Adipocyte (in vitro differentiated cells): ENCODE measurements at regions not wholly inside any gene's neighbourhood (a gene's known extent, or its start where the extent isn't known, plus 50 kb on each side); places are given as distances from the start of the nearest gene placed in this dataset.
"Not testable (repeated sequence)": the region's sequence is repeated elsewhere in the genome, so short reads cannot be mapped to it uniquely, and the experiment has no call there.

Experiments used
- DNase-seq: peaks from one replicate; pipeline ENCODE4 v3.0.0-alpha.2; 2015; ENCODE audit warnings: low read depth
- H3K27me3 ChIP-seq: replicated peaks from 2 replicates; pipeline ENCODE4 v1.7.0; 2013; ENCODE audit warnings: mild to moderate bottlenecking, low read length, moderate library complexity; ENCODE audit not compliant: control insufficient read depth, insufficient read depth
- H3K36me3 ChIP-seq: 2 replicates; pipeline ENCODE4 v1.7.0; 2013; ENCODE audit warnings: low read length, mild to moderate bottlenecking, moderate library complexity; ENCODE audit not compliant: control insufficient read depth, insufficient read depth, severe bottlenecking
- H3K4me1 ChIP-seq: 2 replicates; pipeline ENCODE4 v1.7.0; 2013; ENCODE audit warnings: mild to moderate bottlenecking, low read length, moderate library complexity; ENCODE audit not compliant: control insufficient read depth, insufficient read depth
- H3K4me3 ChIP-seq: 2 replicates; pipeline ENCODE4 v1.7.0; 2013; ENCODE audit warnings: mild to moderate bottlenecking, low read length, moderate library complexity
- H3K9ac ChIP-seq: 2 replicates; pipeline ENCODE4 v1.7.0; 2013; ENCODE audit warnings: mild to moderate bottlenecking, low read length, moderate library complexity
- H3K9me3 ChIP-seq: 2 replicates; pipeline ENCODE4 v1.7.0; 2013; ENCODE audit warnings: mild to moderate bottlenecking, low read length, moderate library complexity; ENCODE audit not compliant: control insufficient read depth

DNA sequence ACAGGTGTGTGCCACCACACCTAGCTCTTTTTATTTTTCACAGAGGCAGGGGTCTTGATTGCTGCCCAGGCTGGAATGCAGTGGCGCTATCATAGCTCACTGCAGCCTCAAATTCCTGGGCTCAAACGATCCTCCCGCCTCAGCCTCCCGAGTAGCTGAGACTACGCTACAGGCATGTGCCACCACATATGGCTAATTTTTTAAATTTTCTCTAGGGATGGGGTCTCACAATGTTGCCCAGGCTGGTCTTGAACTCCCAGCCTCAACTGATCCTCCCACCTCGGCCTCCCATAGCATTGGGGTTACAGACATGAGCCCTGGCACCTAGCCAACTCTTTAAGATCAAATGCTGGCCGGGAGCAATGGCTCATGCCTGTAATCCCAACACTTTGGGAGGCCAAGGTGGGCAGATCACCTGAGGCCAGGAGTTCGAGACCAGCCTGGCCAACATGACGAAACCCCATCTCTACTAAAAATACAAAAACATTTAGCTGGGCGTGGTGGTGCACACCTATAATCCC is 50.6 kb upstream of the MYL10 start:
- Histone ChIP-seq H3K27me3 (peaks cover 14% of the 10 kb centered on the region), H3K4me1 (peaks cover 28% of the 10 kb centered on the region)
- H3K9ac ChIP-seq, H3K36me3 ChIP-seq, DNase-seq, H3K9me3 ChIP-seq, H3K4me3 ChIP-seq: not testable (repeated sequence)

DNA sequence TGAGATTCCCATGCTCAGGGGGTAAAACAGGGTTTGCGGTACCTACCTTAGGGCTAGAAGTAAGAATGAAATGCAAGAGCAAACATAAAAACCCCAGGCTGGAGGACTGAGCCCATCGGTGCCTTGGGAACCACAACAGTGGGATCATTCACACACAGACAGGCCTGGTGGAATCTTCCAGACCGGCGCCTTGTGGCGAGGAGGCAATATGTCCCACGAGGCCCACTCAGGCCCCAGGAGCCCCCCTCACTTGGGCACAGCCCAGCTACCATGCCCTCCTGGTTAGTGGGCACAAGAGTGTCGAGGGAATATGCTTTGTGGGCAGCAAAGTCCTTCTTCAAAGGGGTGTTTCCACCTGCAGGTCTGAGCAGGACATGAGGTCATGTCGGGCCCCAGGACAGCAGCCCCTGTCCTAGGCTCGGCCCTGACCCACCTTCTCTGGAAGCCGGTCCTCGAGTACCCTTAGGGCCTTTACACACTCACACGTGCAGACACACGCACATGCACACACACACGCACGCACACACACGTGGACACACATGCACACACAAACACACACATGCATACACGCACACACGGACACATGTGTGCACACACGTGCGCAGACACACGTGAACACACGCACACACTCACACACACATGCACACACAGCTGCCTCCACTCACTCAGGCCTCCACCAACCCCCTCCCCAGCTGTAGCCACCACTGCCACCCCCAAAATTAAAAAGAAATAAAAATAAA is 51.5 kb upstream of the MYL10 start:
- H3K4me3 ChIP-seq: peak overlapping the region; percentile 34
- H3K27me3 ChIP-seq: peaks cover 14% of the 10 kb centered on the region
- peak overlapping the region; percentile 20 for H3K9ac ChIP-seq
- peaks cover 28% of the 10 kb centered on the region for H3K4me1 ChIP-seq
- no peaks in the 10 kb centered on the region for H3K9me3 ChIP-seq
- no peak for DNase-seq
- no peaks in the 10 kb centered on the region for H3K36me3 ChIP-seq

DNA sequence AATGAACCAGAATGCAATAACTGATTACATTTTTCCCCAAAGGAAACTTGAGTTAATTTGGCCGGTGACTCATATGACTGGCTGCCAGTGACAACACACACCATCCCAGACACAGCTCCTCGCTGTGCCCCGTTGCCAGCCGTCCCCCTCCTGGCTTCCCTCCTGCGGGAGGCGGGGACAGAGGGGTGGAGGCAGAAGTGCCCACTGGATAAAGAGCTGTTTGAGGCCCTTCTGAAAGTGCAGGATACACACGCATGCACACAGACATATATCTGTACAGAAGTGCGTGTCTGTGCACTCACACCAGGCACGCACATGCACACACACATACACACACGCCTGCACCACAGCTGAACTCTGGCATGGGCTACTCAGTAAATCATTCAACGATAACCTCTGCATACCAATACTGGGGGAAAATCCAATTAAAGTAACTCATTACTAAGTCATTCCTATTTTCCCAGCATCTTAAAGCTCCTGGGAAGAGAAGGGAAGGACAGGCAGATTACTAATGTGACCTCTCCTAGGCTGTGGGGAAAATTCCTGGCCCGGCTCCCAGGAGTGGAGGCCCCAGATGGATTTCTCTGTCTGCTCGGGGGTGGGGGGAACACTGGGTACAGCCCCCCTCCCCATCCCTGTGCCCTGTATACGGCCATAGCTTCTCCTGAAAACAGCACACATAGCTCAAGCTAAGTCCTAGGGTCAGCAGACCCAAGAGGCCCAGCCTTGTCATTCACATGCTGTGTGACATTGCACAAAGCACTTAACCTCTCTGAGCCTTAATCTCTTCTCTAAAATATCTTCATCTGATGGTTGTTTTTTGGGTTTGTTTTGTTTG is 52.3 kb upstream of the MYL10 start:
- no peak overlapping the region for H3K4me3 ChIP-seq
- DNase-seq: peak; percentile 94

DNA sequence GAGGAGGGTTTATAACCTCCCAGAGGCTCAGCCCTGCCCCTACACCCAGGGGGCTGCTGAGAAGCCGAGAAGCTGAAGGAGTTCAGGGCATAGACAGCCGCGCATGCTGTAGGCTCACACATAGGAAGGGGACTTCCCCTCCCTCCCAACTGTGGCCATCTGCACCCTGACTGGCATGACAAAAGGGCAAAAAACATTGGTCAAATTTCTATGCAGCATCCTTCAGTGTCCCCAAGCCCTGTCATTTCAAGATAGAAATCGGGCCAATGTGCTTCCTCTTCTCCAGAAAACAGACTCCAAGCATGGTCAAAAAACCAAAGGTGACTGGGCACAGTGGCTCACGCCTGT is 55.9 kb upstream of the MYL10 start:
- H3K27me3 ChIP-seq: peaks cover 28% of the 10 kb centered on the region
- H3K4me3 ChIP-seq: no peak overlapping the region
- H3K9ac ChIP-seq: no peak overlapping the region
- H3K36me3 ChIP-seq: no peaks in the 10 kb centered on the region
- no peaks in the 10 kb centered on the region for H3K9me3 ChIP-seq
- H3K4me1 ChIP-seq: peaks cover 22% of the 10 kb centered on the region
- no peak for DNase-seq

More for the DNA sequence above, 52.3 kb upstream of the MYL10 start:
- Histone ChIP-seq H3K27me3 (peaks cover 14% of the 10 kb centered on the region), H3K36me3 (no peaks in the 10 kb centered on the region), H3K9ac (no peak overlapping the region), H3K9me3 (no peaks in the 10 kb centered on the region), H3K4me1 (peaks cover 28% of the 10 kb centered on the region)

DNA sequence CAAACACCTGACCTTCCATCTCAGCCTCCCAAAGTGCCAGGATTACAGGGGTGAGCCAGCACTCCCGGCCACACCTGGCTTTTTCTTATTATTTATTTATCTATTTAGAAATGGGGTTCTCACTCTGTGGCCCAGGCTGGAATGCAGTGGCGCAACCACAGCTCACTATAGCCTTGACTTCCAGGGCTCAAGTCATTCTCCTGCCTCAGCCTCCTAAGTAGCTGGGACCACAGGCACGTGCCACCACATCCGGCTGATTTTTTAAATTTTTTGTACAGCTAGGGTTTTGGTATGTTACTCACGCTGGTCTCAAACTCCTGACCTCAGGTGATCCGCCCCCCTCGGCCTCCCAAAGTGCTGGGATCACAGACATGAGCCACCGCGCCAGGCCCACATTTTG is 56.9 kb upstream of the MYL10 start:
- no peaks in the 10 kb centered on the region for H3K36me3 ChIP-seq
- no peak overlapping the region for H3K9ac ChIP-seq
- H3K4me3 ChIP-seq: no peak overlapping the region
- H3K9me3 ChIP-seq: no peaks in the 10 kb centered on the region
- H3K27me3 ChIP-seq: peaks cover 28% of the 10 kb centered on the region
- peaks cover 13% of the 10 kb centered on the region for H3K4me1 ChIP-seq
- no peak for DNase-seq

DNA sequence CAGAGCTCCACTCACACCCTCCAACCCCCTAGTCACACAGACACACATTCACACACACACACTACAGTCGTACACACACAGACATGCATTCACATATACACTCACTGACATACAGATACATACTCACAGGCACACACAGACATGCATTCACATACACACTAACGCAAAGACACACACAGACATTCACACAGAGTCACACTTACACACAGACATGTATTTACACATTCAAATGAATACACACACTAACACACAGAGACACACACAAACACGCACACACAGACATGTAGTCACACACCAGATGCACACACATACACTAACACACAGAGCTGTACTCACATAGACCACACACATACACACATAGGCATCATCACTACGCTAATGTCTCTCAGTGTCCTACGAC is 58.0 kb upstream of the MYL10 start:
- peaks cover 5% of the 10 kb centered on the region for H3K4me1 ChIP-seq
- no peaks in the 10 kb centered on the region for H3K36me3 ChIP-seq
- DNase-seq: no peak
- H3K9me3 ChIP-seq: no peaks in the 10 kb centered on the region
- no peak overlapping the region for H3K4me3 ChIP-seq
- H3K9ac ChIP-seq: no peak overlapping the region
- peaks cover 28% of the 10 kb centered on the region for H3K27me3 ChIP-seq

DNA sequence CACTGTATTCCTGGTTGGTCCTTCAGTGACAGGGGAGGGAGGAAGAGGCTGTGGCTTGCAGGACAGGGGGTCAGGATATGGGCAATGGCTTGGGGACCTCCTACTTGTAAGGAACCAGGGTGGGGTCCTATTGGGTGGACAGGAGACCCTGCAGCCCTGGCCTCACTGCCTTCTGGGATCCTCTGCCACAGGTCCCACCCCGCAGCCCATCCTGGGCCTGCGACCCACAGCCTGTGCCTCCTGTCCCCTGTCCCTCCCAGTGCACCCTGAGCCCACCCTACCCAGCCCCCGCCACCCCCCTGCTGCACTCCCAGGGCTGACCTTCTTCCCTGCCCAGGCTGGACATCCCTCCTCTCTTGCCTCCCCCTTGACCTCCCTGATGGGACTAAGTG is 58.7 kb upstream of the MYL10 start:
- Histone ChIP-seq H3K27me3 (peaks cover 31% of the 10 kb centered on the region), H3K36me3 (no peaks in the 10 kb centered on the region), H3K9me3 (no peaks in the 10 kb centered on the region), H3K4me1 (peaks cover 5% of the 10 kb centered on the region), H3K4me3 (no peak overlapping the region), H3K9ac (no peak overlapping the region)
- DNase-seq: no peak

DNA sequence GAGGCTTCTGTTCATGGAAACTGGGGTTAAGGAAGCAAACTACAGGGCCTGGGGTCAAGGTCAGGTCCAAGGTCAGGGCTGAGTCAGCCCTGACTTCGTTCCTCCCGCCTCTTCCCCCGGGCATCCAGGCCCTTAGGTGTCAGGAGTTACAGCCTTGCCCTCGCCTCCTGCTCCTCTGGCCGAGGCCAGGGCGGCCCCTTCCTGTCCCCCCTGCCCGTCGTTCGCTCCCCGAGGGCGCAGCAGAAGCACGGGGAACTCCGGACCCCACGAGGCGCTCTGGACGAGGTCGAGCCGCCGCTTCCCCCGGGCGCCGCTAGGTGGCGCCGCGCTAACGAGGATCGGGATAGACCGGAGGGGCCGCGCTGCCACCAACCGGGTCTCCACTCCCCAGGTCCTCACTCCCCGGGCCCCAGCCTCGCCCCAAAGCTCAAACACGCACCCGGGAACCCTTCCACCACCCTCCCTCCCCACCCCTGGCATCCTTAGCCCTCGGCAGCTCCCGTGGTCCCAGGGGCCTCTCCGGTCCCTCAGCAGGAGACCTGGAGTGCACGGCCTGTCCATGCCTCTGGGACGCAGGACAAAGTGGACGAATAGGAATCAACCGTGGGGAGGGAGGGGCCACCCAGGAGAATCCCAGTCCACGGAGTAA is 59.2 kb upstream of the MYL10 start:
- Histone ChIP-seq H3K4me3 (no peak overlapping the region), H3K36me3 (no peaks in the 10 kb centered on the region), H3K9ac (no peak overlapping the region), H3K9me3 (no peaks in the 10 kb centered on the region), H3K27me3 (peaks cover 30% of the 10 kb centered on the region), H3K4me1 (peaks cover 5% of the 10 kb centered on the region)
- peak; percentile 88 for DNase-seq

DNA sequence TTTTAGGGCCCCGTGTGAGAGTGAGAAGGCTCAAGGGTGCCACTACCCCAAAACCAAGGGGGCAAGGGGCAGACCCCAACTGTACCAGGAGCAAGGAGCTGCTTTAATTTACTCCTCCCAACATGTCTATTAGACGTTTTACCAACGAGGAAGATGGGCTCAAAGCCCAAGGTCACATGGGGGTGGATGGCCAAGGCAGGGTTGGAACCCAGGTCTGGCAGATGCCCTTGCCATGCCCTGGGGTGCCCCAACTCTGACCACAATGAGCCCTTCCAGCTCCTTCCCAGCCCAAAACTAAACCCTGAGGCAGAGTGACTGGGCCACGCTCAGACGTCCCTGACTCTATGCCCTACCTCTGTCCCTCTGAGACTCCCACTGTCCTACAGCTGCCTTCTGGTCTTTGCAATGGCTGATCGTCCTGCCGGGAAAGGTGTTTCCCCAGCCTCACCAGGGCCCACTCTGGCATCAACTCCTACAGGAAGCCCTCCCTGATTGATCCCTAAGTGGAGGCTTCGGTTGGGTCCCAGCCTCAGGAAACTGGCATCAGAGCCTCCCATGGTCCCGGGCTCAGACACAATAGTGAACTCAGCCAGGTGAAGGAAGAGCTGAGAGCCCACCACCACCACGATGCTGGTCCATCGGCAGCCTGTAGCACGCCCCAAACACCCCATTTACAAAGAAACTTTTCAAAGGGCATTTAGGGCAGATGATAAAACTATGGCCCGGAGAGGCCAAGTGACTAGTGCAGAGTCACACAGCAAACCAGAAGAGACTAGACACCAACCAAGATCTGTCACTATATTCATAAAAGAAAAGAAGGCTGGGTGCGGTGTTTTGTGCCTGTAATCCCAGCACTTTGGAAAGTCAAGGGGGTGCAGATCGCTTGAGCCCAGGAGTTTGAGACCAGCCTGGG is 60.2 kb upstream of the MYL10 start:
- Histone ChIP-seq H3K9me3 (no peaks in the 10 kb centered on the region), H3K4me1 (peaks cover 5% of the 10 kb centered on the region), H3K9ac (no peak overlapping the region), H3K4me3 (no peak overlapping the region), H3K36me3 (no peaks in the 10 kb centered on the region), H3K27me3 (peaks cover 36% of the 10 kb centered on the region)
- no peak for DNase-seq

DNA sequence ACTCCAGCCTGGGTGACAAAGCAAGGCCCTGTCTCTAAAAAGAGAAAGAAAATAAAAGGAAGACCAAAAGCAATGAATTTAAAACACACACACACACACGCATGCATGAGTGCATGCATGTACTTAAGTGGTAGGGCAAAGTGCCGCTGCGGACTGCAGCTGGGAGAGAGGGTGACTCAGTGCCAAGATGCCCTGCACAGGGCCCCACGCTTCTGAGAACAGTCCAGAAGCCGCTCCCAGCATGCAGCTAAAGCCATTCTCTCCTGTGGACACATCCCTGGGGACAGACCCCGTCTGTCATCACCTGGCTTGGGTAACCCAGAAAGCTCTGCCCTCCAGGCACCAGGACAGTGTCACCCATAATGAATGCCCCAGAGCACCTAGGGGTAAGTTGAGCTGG is 61.0 kb upstream of the MYL10 start:
- Histone ChIP-seq H3K4me1 (peaks cover 5% of the 10 kb centered on the region), H3K27me3 (peaks cover 36% of the 10 kb centered on the region), H3K36me3 (no peaks in the 10 kb centered on the region), H3K9ac (no peak overlapping the region), H3K4me3 (no peak overlapping the region), H3K9me3 (no peaks in the 10 kb centered on the region)
- DNase-seq: peak; percentile 35
